ENCODE measurements at regions not wholly inside any gene's neighbourhood (a gene's known extent, or its start where the extent isn't known, plus 50 kb on each side); places are given as distances from the start of the nearest gene placed in this dataset.

GRCh38 chr11:28773606-28774005 lies 665.4 kb downstream of the METTL15 start:
- DNase-seq, result no peak

- DNase-seq, result no peak
Measured at GRCh38 chr11:28770806-28771205, 662.6 kb downstream of the METTL15 start.

GRCh38 chr11:28767574-28767973 lies 659.4 kb downstream of the METTL15 start:
- DNase-seq, result peak in 1 of 2 experiments; percentile 54

GRCh38 chr11:28763876-28764275 lies 655.7 kb downstream of the METTL15 start:
- DNase-seq, result no peak

GRCh38 chr11:28763151-28763550 lies 655.0 kb downstream of the METTL15 start:
- DNase-seq, result no peak

GRCh38 chr11:28760676-28761390 lies 652.6 kb downstream of the METTL15 start:
- DNase-seq, result no peak

GRCh38 chr11:28759311-28759710 lies 651.1 kb downstream of the METTL15 start:
- peak in 1 of 2 experiments; percentile 53 for DNase-seq

GRCh38 chr11:28757725-28758515 lies 649.7 kb downstream of the METTL15 start:
- peak in 1 of 2 experiments; percentile 56 for DNase-seq

GRCh38 chr11:28756977-28757376 lies 648.8 kb downstream of the METTL15 start:
- peak in 1 of 2 experiments; percentile 86 for DNase-seq

- DNase-seq, result no peak
Measured at GRCh38 chr11:28743061-28743550, 634.9 kb downstream of the METTL15 start.

GRCh38 chr11:28739489-28740280 lies 631.5 kb downstream of the METTL15 start:
- DNase-seq, result no peak

GRCh38 chr11:28738549-28738948 lies 630.4 kb downstream of the METTL15 start:
- DNase-seq, result peak in 1 of 2 experiments; percentile 43

GRCh38 chr11:28736256-28736655 lies 628.1 kb downstream of the METTL15 start:
- DNase-seq, result no peak

- DNase-seq, result no peak
Measured at GRCh38 chr11:28735511-28735910, 627.3 kb downstream of the METTL15 start.

- no peak for DNase-seq
Measured at GRCh38 chr11:28730889-28731288, 622.7 kb downstream of the METTL15 start.

- DNase-seq, result no peak
Measured at GRCh38 chr11:28730336-28730735, 622.1 kb downstream of the METTL15 start.

GRCh38 chr11:28729339-28729738 lies 621.2 kb downstream of the METTL15 start:
- DNase-seq, result no peak

GRCh38 chr11:28728666-28729065 lies 620.5 kb downstream of the METTL15 start:
- DNase-seq, result no peak

GRCh38 chr11:28727254-28727653 lies 619.1 kb downstream of the METTL15 start:
- no peak for DNase-seq

GRCh38 chr11:28726432-28726831 lies 618.2 kb downstream of the METTL15 start:
- DNase-seq, result no peak

GRCh38 chr11:28715726-28716125 lies 607.5 kb downstream of the METTL15 start:
- no peak for DNase-seq

- DNase-seq, result no peak
Measured at GRCh38 chr11:28713850-28714249, 605.7 kb downstream of the METTL15 start.

GRCh38 chr11:28708075-28708474 lies 599.9 kb downstream of the METTL15 start:
- DNase-seq, result no peak
